Caco-2 (cell line): ENCODE measurements at regions not wholly inside any gene's neighbourhood (a gene's known extent, or its start where the extent isn't known, plus 50 kb on each side); places are given as distances from the start of the nearest gene placed in this dataset.

ENCODE experiments used
- BruUV-seq: library from RNA; stranded (reverse); fragments of 400-500 nt; replicated peaks from 2 replicates; lab custom pipeline; 2021; lab: Mats Ljungman, UMichigan
- CTCF ChIA-PET: fragments of 300-600 bp; sonication (Branson Sonifier 250); formaldehyde crosslinking; loops from one replicate; lab custom pipeline; 2022; ENCODE audit warnings: antibody characterized with exemption; lab: Charles Lee
- POLR2A ChIA-PET: fragments of 300-600 bp; sonication (Branson Sonifier 250); formaldehyde crosslinking; loops from one replicate; lab custom pipeline; 2022; ENCODE audit warnings: antibody characterized with exemption; lab: Charles Lee
- DNase-seq, 2 experiments: peaks; one replicate each; pipeline versions ENCODE4 v3.0.0 to v3.0.0-alpha.2; 2020 to 2022
- H3K27me3 ChIP-seq: replicated peaks from 2 replicates; pipeline ENCODE4 v1.6.0; 2011; ENCODE audit warnings: low read length; ENCODE audit not compliant: control insufficient read depth, insufficient read depth
- H3K36me3 ChIP-seq: 2 replicates; pipeline ENCODE4 v1.5.1; 2011; ENCODE audit warnings: low read length; ENCODE audit not compliant: control insufficient read depth, insufficient read depth
- H3K4me1 ChIP-seq: fragments of 250-450 bp; sonication (Bioruptor Pico); 2 replicates; pipeline ENCODE4 v1.5.1; 2020; ENCODE audit warnings: mild to moderate bottlenecking
- H3K4me3 ChIP-seq: 2 replicates; pipeline ENCODE4 v1.5.1; 2011; ENCODE audit warnings: low read depth, mild to moderate bottlenecking, control low read depth, low read length
- H3K9me3 ChIP-seq: fragments of 250-450 bp; sonication (Bioruptor Pico); 2 replicates; pipeline ENCODE4 v1.5.1; 2020; ENCODE audit warnings: mild to moderate bottlenecking, moderate library complexity
- H3K27ac Mint-ChIP-seq: one replicate; pipeline ENCODE4 v1.8.0; 2022; ENCODE audit warnings: mixed read lengths; ENCODE audit not compliant: unreplicated experiment
- H3K27me3 Mint-ChIP-seq: one replicate; pipeline ENCODE4 v1.8.0; 2022; ENCODE audit warnings: mixed read lengths; ENCODE audit not compliant: insufficient read depth, unreplicated experiment
- H3K36me3 Mint-ChIP-seq: one replicate; pipeline ENCODE4 v1.8.0; 2022; ENCODE audit warnings: mild to moderate bottlenecking, mixed read lengths; ENCODE audit not compliant: insufficient read depth, unreplicated experiment
- H3K4me1 Mint-ChIP-seq: one replicate; pipeline ENCODE4 v1.8.0; 2022; ENCODE audit warnings: low read depth, mixed read lengths; ENCODE audit not compliant: unreplicated experiment
- H3K4me3 Mint-ChIP-seq: one replicate; pipeline ENCODE4 v1.8.0; 2022; ENCODE audit warnings: mild to moderate bottlenecking, moderate library complexity, mixed read lengths; ENCODE audit not compliant: unreplicated experiment
- H3K9me3 Mint-ChIP-seq: one replicate; pipeline ENCODE4 v1.8.0; 2022; ENCODE audit warnings: mixed read lengths; ENCODE audit not compliant: unreplicated experiment
- CTCF ChIP-seq, 2 experiments: fragments of 200-600 bp in 1 of 2; IDR thresholded peaks; 1 replicate in 1 of 2; 2 replicates in 1 of 2; pipeline versions ENCODE4 v1.5.1 to v1.8.0; 2011 to 2022; ENCODE audit warnings: antibody characterized with exemption in 1 of 2, control low read depth in 1 of 2, inconsistent platforms in 1 of 2, low read depth in 1 of 2, low read length in 1 of 2, mild to moderate bottlenecking in 1 of 2, moderate library complexity in 1 of 2; ENCODE audit not compliant: insufficient read depth in 1 of 2, severe bottlenecking in 1 of 2, unreplicated experiment in 1 of 2
- intact Hi-C: fragments of 100-400 bp; cut with micrococcal nuclease; formaldehyde crosslinking; loops from one replicate; pipeline ENCODE4 v1.10.0; 2022; ENCODE audit not compliant: unreplicated experiment

DNA sequence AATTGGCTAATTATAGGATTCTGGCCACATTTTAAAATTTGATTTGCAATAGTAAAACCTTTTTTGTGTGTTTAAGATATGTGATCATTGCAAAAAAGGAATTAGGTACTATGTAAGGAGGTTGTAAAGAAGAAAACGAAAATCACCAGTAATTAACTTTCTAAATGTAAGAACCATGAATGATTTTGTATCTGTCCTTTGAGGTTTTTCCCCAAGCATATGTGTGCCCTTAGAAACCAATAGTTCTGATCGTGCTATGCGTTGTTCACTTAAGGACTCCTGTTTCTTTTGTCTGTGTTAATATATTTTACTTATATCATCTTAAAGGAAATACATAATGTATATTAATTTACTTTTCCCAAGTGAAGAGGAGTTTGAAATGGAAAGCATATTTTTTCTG is 410.2 kb downstream of the PSAT1 start:
- BruUV-seq, result no TSS peak
- Mint-ChIP-seq H3K4me3 (no peak overlapping the region), H3K9me3 (no peaks in the 10 kb centered on the region), H3K27me3 (no peaks in the 10 kb centered on the region), H3K4me1 (no peaks in the 10 kb centered on the region), H3K27ac (no peak overlapping the region), H3K36me3 (no peaks in the 10 kb centered on the region)
- Histone ChIP-seq H3K9me3 (no peaks in the 10 kb centered on the region), H3K27me3 (no peaks in the 10 kb centered on the region), H3K4me1 (no peaks in the 10 kb centered on the region), H3K4me3 (no peak overlapping the region), H3K36me3 (no peaks in the 10 kb centered on the region)
- POLR2A ChIA-PET, result no interaction called here
- no peak for TF ChIP-seq CTCF (IDR thresholded peaks at IDR 0.05; ENCODE audit: insufficient read depth in 1 of 2, low read depth in 1 of 2, low read length in 1 of 2, severe bottlenecking in 1 of 2, unreplicated experiment in 1 of 2)
- intact Hi-C loops, result no loop called here
- CTCF ChIA-PET, result no interaction called here
- DNase-seq, result no peak

GRCh38 chr9:78707481-78707991 is 410.6 kb downstream of the PSAT1 start:
- no TSS peak for BruUV-seq
- no peaks in the 10 kb centered on the region for H3K9me3 ChIP-seq
- no peaks in the 10 kb centered on the region for H3K4me1 ChIP-seq
- CTCF ChIA-PET, result no interaction called here
- H3K4me1 Mint-ChIP-seq, result no peaks in the 10 kb centered on the region
- no peak overlapping the region for H3K4me3 ChIP-seq
- no peaks in the 10 kb centered on the region for H3K9me3 Mint-ChIP-seq
- H3K36me3 ChIP-seq, result no peaks in the 10 kb centered on the region
- POLR2A ChIA-PET, result no interaction called here
- H3K27me3 Mint-ChIP-seq, result no peaks in the 10 kb centered on the region
- H3K4me3 Mint-ChIP-seq, result no peak overlapping the region
- DNase-seq, result no peak
- no peaks in the 10 kb centered on the region for H3K27me3 ChIP-seq
- intact Hi-C loops, result no loop called here
- H3K27ac Mint-ChIP-seq, result no peak overlapping the region
- H3K36me3 Mint-ChIP-seq, result no peaks in the 10 kb centered on the region
- no peak for TF ChIP-seq CTCF (IDR thresholded peaks at IDR 0.05; ENCODE audit: insufficient read depth in 1 of 2, low read depth in 1 of 2, low read length in 1 of 2, severe bottlenecking in 1 of 2, unreplicated experiment in 1 of 2)

DNA sequence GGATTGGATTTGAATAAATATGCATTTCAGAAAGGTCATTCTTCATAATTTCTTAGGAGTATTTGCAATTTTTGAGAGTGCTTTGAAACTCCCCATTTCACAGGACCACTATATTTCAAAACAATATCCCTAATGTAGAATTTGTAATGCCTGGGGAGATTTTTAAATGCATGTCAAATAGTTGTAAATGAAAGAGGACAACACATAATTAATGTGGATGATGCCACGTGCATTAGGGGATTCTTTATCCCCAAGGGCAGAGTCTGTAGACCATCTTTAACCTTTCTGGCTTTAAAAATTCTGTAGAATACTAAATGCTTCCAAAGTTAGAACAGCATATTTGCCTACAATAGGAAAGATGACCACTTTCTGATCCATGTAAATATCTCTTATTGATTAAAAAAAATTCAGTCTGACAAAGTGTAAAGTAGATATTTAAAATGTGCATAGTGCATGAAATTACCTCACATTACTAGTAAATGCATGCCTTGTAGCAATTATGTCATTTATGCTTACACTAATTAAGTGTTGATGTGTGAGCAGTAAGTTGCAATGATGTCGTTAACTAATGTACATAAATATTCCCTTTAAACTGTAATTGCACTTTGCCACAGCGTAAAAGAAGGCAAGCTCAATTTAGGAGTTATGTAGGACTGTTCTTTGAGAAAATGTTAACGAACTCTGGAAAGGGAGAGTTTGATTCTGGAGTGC is 416.1 kb downstream of the PSAT1 start:
- H3K27me3 ChIP-seq, result no peaks in the 10 kb centered on the region
- H3K9me3 ChIP-seq, result no peaks in the 10 kb centered on the region
- H3K4me3 ChIP-seq, result no peak overlapping the region
- Mint-ChIP-seq H3K4me3 (no peak overlapping the region), H3K9me3 (no peaks in the 10 kb centered on the region), H3K27ac (no peak overlapping the region), H3K27me3 (no peaks in the 10 kb centered on the region), H3K4me1 (no peaks in the 10 kb centered on the region), H3K36me3 (no peaks in the 10 kb centered on the region)
- intact Hi-C loops, result no loop called here
- BruUV-seq, result no TSS peak
- POLR2A ChIA-PET, result no interaction called here
- no peaks in the 10 kb centered on the region for H3K36me3 ChIP-seq
- CTCF ChIA-PET, result no interaction called here
- H3K4me1 ChIP-seq, result no peaks in the 10 kb centered on the region
- no peak for TF ChIP-seq CTCF (IDR thresholded peaks at IDR 0.05; ENCODE audit: insufficient read depth in 1 of 2, low read depth in 1 of 2, low read length in 1 of 2, severe bottlenecking in 1 of 2, unreplicated experiment in 1 of 2)
- DNase-seq, result no peak
